Neural cell (in vitro differentiated cells): ENCODE measurements at regions not wholly inside any gene's neighbourhood (a gene's known extent, or its start where the extent isn't known, plus 50 kb on each side); places are given as distances from the start of the nearest gene placed in this dataset.

Experiments used
- CTCF ChIP-seq: fragments of 450-650 bp; IDR thresholded peaks from 2 replicates; pipeline ENCODE4 v1.5.1; 2014; ENCODE audit warnings: antibody characterized with exemption, mild to moderate bottlenecking, moderate library complexity; ENCODE audit not compliant: poor library complexity, severe bottlenecking
- EP300 ChIP-seq: fragments of 450-650 bp; conservative IDR thresholded peaks from 2 replicates; pipeline ENCODE4 v1.6.1; 2014; ENCODE audit warnings: antibody characterized with exemption, mild to moderate bottlenecking, moderate library complexity; ENCODE audit not compliant: poor library complexity, severe bottlenecking
- EZH2 ChIP-seq: fragments of 200-600, 300-800 bp; shearing (Covaris generic), sonication (generic); IDR thresholded peaks from 2 replicates; pipeline ENCODE4 v1.6.1; 2014; ENCODE audit warnings: antibody characterized with exemption, low read length, borderline replicate concordance, mild to moderate bottlenecking; ENCODE audit not compliant: insufficient read depth, poor library complexity, severe bottlenecking
- POLR2AphosphoS5 ChIP-seq: IDR thresholded peaks from 2 replicates; pipeline ENCODE4 v1.6.1; 2012
- REST ChIP-seq: IDR thresholded peaks from 2 replicates; pipeline ENCODE4 v1.6.1; 2012; ENCODE audit warnings: borderline replicate concordance
- TAF1 ChIP-seq: IDR thresholded peaks from 2 replicates; pipeline ENCODE4 v1.6.1; 2012; ENCODE audit warnings: low read depth

DNA sequence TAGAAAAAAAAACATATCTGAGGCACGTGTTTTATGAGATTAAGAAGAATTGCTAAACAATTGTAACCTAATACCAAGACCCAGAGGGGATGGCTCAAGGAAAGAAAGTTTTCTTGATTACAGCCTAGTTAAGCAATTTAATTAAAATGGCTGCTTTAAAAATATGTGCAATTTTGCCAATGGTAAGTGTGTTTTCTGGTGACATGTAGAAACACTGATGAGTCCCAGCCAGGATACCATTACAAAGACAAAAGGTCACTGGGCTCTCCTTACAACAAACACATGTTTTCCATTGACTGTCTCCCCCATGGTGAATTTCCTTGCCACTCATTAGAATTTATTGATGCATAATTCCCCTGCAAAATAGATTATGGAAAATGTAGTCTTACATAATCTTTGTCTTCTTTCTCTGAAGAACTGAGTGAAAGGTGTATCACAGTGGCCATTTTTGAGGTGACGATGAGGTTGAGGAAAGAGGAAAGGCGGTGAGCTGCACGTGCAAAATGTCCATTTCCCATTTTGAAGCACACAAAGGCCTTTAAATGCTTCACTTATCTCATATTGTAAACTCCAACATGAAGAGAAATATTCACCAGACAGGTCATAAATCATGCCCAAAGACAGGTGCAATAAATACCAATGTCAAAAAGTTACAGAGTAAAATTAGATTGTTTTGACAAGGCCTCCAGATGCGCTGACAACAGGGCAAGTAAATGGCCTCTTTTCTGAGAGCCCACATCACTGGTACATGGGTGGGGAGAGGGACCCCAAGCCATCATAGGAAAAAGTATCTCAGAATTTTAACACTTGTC, 696.9 kb downstream of the KCNJ2 start:
- TF ChIP-seq CTCF = no peak
- TF ChIP-seq EZH2 = no peak
- no peak for TF ChIP-seq EP300
- TF ChIP-seq TAF1 = no peak
- TF ChIP-seq REST = no peak
- TF ChIP-seq POLR2AphosphoS5 = no peak
